ENCODE measurements at regions not wholly inside any gene's neighbourhood (a gene's known extent, or its start where the extent isn't known, plus 50 kb on each side); places are given as distances from the start of the nearest gene placed in this dataset.

DNA sequence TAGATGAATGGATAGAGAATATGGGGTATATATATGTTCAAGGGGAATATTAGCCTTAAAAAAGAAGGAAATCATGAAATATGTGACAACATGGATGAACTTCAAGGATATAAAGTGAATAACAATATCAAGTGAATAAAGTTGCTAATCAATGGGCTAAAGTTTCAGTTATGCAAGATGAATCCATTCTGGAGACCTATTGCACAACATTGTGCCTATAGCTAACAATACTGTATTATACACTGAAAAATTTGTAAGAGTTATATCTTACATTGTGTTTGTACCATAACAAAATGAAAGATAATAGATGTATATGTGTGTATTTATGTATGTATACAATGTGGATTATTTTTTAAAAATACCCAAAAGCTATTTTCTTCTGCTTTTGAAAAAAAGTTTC lies 96.3 kb upstream of the DPYD start:
- no peaks in the 10 kb centered on the region for H3K9me3 ChIP-seq (ENCODE audit: low read depth)
- no peak overlapping the region for H3K4me3 ChIP-seq
- DNase-seq (ENCODE audit: low read depth in 1 of 2, low spot score in 1 of 2) = no peak
- H3K4me1 ChIP-seq (ENCODE audit: low read depth) = no peaks in the 10 kb centered on the region
- no peaks in the 10 kb centered on the region for H3K27me3 ChIP-seq
- no peaks in the 10 kb centered on the region for H3K36me3 ChIP-seq
- TF ChIP-seq, protein P1, sequence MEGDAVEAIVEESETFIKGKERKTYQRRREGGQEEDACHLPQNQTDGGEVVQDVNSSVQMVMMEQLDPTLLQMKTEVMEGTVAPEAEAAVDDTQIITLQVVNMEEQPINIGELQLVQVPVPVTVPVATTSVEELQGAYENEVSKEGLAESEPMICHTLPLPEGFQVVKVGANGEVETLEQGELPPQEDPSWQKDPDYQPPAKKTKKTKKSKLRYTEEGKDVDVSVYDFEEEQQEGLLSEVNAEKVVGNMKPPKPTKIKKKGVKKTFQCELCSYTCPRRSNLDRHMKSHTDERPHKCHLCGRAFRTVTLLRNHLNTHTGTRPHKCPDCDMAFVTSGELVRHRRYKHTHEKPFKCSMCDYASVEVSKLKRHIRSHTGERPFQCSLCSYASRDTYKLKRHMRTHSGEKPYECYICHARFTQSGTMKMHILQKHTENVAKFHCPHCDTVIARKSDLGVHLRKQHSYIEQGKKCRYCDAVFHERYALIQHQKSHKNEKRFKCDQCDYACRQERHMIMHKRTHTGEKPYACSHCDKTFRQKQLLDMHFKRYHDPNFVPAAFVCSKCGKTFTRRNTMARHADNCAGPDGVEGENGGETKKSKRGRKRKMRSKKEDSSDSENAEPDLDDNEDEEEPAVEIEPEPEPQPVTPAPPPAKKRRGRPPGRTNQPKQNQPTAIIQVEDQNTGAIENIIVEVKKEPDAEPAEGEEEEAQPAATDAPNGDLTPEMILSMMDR (IDR thresholded peaks at IDR 0.05; ENCODE audit: low read depth, low read length) = no peak
- no peak overlapping the region for H3K27ac ChIP-seq

DNA sequence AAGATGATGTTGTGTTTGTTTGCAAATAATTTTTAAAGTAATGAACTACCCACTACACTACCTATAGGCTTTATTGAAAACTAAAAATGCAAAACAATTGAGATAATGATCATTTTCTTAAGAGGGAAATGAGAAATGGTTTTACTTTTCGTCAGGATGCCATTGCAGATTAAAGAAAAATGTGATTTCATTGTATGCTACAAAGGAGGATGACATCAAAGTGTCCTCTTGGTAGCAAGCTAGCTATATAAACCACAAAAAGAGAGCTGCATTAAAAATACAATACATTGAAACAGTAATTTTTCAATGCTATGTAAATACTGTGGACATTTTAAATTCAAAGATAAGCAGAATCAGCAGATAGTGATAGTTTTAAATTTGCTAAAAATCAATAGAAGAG lies 87.5 kb upstream of the DPYD start:
- DNase-seq (ENCODE audit: low read depth in 1 of 2, low spot score in 1 of 2) = no peak
- H3K9me3 ChIP-seq (ENCODE audit: low read depth) = no peaks in the 10 kb centered on the region
- TF ChIP-seq, protein P1 (IDR thresholded peaks at IDR 0.05; ENCODE audit: low read depth, low read length) = no peak
- no peak overlapping the region for H3K4me3 ChIP-seq
- no peaks in the 10 kb centered on the region for H3K27me3 ChIP-seq
- H3K36me3 ChIP-seq = no peaks in the 10 kb centered on the region
- H3K27ac ChIP-seq = no peak overlapping the region
- H3K4me1 ChIP-seq (ENCODE audit: low read depth) = no peaks in the 10 kb centered on the region

DNA sequence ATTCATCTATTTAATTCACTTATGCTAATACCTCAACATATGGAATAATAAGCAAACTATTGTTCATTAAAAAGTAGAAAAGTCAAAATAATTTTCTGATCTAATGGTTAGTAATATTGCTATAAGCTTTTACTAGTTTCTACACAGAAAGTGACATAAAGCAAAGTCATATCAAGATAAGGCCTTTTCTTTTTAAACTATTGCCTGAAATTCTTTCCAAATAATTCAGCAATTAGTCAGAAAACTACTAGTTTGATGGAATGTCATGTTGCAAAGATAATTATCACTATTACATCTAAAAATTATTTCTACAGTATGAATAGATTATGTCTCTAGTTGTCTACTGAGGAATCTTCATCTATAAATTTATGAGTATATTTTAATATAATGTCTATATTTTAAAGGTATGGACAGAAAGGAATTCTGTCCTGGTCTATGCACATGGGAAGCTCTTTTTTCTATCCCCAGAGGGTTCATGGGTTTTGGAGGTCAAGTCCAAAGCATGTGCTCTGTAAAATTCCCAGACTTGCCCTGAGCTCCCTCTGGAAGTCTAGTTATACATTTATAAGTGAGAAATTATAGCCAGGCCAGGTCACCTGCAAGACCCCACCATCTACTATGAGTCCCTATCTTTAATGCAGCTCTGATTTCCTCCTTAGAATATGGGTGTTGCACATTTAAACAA lies 84.6 kb upstream of the DPYD start:
- Histone ChIP-seq H3K9me3 (ENCODE audit: low read depth) (no peaks in the 10 kb centered on the region), H3K4me1 (ENCODE audit: low read depth) (no peaks in the 10 kb centered on the region), H3K4me3 (no peak overlapping the region), H3K27me3 (no peaks in the 10 kb centered on the region), H3K36me3 (no peaks in the 10 kb centered on the region), H3K27ac (no peak overlapping the region)
- peak in 1 of 2 donors; percentile 24 for DNase-seq (ENCODE audit: low read depth in 1 of 2, low spot score in 1 of 2)
- TF ChIP-seq, protein P1 (IDR thresholded peaks at IDR 0.05; ENCODE audit: low read depth, low read length) = no peak

DNA sequence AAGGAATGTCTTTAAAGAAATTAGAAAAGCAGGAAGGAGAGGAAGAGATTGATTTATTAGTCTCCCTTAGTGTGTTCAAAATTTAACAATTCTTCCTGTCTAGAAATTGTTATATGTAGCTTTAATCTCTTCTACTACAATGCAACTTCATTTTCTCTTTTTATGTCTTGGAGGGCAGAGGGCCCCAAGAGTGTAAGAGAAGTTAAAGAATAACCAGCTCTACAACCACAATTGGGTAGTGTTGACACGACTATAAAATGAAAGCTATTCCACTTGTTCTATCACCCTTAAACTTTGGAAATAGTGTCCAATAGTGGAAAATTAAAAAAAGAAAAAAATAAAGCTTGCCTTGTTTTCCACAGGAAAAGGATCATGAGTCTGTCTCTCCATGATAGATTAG lies 82.6 kb upstream of the DPYD start:
- Histone ChIP-seq H3K4me3 (no peak overlapping the region), H3K36me3 (no peaks in the 10 kb centered on the region), H3K4me1 (ENCODE audit: low read depth) (no peaks in the 10 kb centered on the region), H3K27me3 (no peaks in the 10 kb centered on the region), H3K27ac (no peak overlapping the region), H3K9me3 (ENCODE audit: low read depth) (no peaks in the 10 kb centered on the region)
- DNase-seq (ENCODE audit: low read depth in 1 of 2, low spot score in 1 of 2) = no peak
- TF ChIP-seq, protein P1 (IDR thresholded peaks at IDR 0.05; ENCODE audit: low read depth, low read length) = no peak

DNA sequence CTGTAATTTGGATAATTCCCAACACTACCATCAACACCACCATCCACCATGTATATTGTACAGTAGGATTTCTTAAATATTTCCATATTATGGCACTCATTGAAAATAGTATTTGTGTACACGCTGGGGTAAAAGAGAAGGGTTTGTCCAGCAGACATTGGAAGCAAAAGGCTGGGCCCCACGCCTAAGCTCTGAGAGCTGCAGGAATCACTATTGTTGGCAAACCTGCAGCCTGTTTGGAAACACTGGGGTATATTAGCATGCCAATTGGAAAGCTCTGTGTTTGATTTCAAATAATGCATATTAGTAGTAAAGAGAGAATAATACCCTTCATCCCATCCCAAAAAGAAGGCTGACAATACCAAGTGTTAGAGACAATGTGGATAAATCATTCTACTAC lies 81.5 kb upstream of the DPYD start:
- H3K4me1 ChIP-seq (ENCODE audit: low read depth) = no peaks in the 10 kb centered on the region
- TF ChIP-seq, protein P1 (IDR thresholded peaks at IDR 0.05; ENCODE audit: low read depth, low read length) = no peak
- H3K36me3 ChIP-seq = no peaks in the 10 kb centered on the region
- no peak overlapping the region for H3K4me3 ChIP-seq
- DNase-seq (ENCODE audit: low read depth in 1 of 2, low spot score in 1 of 2) = no peak
- H3K27ac ChIP-seq = no peak overlapping the region
- no peaks in the 10 kb centered on the region for H3K27me3 ChIP-seq
- H3K9me3 ChIP-seq (ENCODE audit: low read depth) = no peaks in the 10 kb centered on the region

Measured in cardiac muscle cell (in vitro differentiated cells and primary cell).